Endometrium (tissue), 2 donors: ENCODE measurements at regions not wholly inside any gene's neighbourhood (a gene's known extent, or its start where the extent isn't known, plus 50 kb on each side); places are given as distances from the start of the nearest gene placed in this dataset.

Experiments used
- FAIRE-seq: peaks from 2 replicates; lab custom pipeline; 2012; peaks lifted over from hg19 to GRCh38; lab: Jason Lieb, UNC
- donor health status: control.
- donor health status: control.

DNA sequence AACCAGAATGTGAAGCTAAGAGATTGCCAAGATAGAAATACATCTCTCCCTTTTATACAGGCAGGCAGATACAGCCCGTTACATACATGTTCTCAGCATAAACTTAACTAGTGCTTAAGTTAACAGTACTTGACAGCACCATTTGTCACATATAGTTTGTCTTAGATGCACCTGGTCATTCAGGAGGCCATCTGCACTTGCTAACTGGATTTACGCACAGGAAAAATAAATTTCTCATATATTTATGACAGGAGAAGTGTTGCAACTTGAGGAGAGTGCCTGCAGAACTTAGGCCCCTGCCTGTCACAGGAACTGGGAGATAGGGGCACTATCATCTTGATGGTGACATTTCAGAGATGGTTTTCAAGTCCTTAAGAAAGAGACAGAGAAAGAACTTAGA lies 1462.1 kb upstream of the CDH9 start:
- FAIRE-seq, result no peak

DNA sequence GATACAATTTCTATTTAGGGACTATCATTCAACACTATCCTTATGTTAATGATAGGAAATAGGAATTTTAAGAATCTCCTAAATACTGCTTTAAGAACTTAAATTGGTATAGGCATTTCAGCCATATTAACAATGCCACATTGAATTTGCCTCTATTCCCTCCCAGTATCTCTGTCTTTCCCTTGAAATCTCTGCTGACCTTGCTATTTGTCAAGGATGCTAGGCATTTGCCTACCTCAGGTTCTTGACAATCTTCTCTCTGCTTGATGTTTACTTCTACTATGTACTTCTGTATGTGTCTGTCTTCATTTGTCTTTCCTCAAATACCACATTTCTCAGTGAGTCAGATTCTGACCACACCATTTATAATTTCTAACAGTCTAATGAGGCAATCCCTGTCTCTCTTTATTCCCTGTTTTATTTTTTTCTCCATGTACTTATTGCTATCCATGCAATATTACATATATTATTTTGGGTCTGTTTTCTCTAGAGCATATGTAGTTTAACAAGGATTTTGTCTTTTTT lies 1461.4 kb upstream of the CDH9 start:
- FAIRE-seq, result no peak

DNA sequence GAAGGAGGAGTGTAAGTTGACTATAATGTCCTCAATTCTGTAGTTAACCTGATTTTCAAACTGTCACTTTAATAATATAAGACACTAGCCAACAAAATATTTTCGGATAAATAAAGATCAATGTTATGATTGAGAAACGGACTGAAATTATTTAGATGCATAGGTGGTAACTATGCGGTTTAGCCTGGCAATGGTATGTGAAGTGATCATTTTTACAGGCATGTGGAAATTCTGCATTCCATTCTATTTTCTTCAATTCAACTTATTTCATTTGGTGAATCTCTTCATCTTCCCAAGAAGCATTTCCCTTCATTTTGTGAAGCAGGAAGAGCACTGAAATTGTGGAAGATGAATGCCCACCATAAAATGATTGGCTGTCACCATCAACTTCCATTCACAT lies 1457.5 kb upstream of the CDH9 start:
- no peak for FAIRE-seq

DNA sequence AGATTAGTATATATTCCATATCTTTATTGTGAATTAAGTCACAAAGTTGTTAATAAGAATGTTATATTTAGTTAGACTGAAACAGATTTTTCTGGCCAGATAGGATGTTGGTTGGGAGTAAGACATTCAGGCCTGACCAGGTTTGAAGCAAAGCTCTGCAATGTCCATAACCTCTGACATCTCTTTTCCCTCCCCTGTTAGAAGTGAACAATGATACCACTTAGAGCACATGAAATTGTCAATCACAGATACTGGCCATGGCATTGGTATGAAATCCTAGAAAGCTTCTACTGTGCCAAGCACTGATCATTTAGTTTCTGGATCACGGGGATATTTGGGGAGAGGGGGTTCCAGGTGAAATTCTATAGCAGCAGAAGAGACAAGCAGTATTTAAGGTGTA lies 1455.1 kb upstream of the CDH9 start:
- no peak for FAIRE-seq

DNA sequence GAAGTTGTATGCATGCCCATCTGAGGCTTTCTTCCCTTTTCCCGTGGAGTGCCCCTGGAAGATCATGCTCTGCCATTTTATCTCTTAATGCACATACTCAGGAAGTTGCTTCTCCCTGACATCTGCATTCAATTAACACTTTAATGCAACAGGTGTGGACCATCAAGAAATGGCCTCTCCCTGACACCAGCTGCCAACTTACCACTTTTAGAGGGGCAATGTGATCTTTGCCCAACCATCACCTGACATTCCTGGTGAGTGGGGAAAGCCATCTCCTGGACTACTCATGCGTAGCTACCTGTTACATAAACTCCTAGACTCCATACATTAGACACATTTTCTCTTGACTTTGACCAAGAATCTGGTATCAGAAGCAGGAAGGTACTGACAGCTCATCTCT lies 1450.4 kb upstream of the CDH9 start:
- no peak for FAIRE-seq

DNA sequence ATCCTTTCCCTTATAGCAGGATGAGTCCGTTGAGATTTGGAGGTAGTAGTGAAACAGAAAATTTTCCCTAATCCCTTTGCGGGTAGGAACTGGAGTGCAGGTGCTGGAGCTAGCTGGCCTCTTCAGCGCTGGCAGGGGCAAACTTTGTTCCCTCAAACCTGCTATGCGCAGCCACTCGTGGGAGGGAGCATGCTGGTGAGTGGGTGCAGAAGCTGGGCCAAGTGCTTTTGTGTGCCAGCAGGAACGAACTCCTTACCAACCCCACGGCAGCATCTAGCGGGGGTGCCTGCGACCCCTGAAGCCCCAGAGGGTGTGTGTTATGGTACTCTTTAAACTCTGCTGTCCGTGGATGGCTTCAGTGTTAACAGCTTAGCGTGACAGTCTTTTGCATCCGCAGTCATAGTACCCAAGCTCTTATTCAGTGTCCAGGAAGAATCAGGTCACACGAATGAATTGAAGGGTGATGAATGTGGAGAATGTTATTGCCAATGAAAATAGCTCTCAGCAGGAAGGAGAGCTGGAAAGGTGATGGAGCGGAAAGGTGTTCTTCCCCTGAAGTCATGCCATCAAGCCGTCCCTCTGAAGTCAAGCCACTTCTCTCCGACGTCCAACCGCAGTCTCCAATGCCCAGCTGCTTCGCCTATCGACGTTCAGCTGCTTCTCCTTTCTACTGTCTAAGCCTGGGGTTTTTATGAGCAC lies 1445.1 kb upstream of the CDH9 start:
- FAIRE-seq, result no peak

DNA sequence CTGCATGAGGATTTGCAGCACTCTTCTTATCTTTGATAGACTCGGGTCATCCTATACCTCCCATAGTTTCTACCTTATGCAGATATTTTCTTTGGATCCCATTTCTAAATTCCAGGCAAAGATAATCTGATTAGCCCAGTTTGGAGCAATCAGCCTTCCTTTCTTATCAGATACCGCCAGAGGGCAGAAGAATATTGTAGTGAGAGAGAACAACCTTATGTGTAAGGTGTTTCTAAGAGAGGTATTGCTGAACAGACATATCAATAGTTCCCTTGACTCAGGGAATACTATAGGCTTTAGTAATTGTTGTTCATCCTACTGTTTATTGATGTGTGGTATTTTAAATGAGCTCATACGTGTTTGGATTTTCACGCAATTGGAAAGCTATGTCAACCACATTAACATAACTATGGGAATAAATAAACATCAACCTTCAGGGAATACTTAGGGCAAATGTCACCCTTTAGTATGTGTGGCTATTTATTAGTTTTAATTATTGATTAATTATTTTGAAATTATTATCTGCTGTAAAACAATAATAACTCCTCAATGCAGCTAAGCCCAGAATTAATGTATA lies 1435.2 kb upstream of the CDH9 start:
- no peak for FAIRE-seq

DNA sequence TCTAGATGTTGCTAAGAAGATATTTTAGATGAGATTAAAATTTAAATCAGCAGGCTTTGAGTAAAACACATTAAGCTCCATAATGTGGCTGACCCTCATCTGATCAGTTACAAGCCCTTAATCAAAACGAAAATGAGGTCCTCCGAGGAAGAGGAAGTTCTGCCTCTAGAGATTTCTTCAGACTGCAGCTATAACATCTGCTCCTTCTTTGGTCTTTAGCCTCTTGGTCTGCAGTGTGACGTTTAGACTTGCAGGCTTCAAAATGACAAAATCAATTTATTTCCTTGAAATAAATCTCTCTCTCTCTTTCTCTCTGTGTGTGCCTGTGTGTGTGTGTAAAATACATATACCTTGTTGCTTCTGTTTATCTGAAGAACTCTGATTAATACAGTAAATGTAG lies 1429.8 kb upstream of the CDH9 start:
- no peak for FAIRE-seq

DNA sequence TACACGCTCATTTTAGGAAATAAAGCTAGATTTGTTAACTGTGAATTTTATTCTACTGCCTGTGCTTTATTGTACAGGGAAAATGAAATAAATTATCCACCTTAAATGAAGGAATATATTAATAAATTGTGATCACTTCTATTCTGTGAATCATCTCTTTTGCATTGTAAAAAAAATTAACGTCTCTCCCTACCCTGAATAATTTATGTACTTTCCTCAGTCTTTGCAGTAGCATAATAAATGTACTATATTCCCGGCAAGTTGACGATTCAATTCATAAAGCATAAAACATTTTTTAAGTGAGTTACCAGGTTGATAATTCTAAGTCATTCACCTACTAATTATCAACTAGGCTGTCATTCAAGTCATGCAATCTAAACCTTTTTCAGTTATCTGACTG lies 1425.3 kb upstream of the CDH9 start:
- FAIRE-seq, result no peak

DNA sequence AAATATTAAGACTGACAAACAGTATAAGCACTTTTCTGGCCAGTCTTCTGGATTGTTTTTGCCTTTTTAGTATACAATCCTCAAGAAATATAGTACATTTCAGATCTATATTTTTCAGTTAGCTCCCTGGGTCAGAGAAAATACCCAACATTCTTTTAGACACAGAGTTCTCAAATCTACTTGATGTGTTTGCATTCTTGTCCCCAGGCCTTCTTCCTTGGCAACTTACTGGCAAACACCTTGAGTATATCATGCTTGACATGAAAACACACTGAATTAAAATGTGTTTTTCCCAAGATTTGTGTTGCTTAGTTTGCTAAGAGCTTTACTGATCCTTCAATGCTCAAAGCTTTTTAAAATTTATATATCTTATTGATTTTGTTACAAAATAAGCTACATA lies 1413.1 kb upstream of the CDH9 start:
- no peak for FAIRE-seq

DNA sequence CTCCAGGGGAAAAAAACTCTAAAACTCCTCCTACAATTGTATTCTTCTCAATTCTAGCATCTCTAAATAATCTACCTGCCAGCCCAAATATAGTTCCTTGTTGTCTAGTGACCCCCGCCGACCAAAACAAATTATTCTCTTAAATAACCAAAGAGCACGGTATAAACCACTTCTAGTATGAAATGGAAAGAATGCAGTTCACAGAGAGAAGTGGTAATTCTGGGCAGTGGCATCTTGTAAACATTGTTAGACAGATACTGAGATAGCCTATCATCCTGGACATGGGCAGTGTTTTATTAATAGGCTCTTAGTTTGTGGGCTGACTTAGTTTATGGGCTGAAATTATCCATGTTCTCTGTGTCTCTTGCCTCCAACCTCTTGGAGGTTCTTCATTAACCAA lies 1412.6 kb upstream of the CDH9 start:
- FAIRE-seq, result no peak

DNA sequence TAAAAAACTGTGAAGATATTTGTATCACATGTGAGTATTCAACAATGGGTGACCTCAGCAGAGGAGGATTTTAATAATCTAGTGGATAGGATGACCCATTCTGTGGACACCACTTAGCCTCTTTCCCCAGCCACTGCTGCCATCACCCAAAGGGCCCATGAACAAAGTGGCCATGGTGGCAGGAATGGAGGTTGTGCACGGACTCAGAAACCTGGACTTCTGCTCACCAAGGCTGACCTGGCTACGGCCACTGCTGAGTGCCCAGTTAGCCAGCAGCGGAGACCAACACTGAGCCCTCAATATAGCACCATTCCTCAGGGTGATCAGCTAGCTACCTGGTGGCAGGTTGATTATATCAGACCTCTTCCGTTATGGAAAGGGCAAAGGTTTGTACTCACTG lies 1410.4 kb upstream of the CDH9 start:
- no peak for FAIRE-seq

DNA sequence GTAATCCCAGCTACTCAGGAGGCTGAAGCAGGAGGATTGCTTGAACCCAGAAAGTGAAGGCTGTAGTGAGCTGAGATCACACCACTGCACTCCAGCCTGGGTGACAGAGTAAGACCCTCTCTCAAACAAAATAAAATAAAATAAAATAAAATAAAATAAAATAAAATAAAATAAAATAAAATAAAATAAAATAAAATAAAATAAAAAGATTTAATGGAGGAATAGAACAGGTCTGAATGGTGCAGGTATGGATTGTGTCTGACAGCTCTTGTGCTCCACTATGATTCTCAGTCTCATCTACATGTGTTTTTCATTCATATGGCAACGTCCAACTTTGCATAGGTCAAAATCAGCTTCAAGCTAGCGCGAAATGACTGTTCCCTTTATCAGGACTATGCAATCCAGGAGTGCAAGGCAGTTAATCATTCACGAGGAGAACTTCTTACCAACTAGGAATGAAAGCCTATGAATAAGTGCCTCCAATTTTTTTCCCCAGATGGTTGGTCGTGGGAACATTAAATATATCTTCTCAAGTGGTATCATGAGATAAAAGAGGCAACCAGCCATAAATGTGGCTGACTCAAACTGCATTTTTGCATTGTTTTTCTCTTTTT lies 1392.3 kb upstream of the CDH9 start:
- FAIRE-seq, result no peak

DNA sequence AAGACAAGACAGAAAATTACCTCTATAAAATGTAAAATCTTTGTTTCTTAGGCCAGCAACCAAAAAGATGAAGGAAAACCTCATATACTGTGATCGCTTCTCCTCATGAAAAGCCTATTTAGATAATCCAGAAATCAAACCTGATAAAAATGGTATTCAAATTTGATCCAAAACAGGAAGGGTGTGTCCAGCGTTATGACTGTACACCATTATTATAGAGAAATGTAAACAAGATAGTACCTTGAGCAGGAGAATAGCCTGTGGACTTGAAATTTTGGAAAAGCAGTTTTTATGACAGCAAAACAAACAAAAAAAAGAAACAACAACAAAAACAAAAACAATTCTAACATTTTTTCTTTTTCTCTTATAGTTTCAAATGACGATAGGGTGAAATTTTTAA lies 1382.8 kb upstream of the CDH9 start:
- FAIRE-seq, result no peak

DNA sequence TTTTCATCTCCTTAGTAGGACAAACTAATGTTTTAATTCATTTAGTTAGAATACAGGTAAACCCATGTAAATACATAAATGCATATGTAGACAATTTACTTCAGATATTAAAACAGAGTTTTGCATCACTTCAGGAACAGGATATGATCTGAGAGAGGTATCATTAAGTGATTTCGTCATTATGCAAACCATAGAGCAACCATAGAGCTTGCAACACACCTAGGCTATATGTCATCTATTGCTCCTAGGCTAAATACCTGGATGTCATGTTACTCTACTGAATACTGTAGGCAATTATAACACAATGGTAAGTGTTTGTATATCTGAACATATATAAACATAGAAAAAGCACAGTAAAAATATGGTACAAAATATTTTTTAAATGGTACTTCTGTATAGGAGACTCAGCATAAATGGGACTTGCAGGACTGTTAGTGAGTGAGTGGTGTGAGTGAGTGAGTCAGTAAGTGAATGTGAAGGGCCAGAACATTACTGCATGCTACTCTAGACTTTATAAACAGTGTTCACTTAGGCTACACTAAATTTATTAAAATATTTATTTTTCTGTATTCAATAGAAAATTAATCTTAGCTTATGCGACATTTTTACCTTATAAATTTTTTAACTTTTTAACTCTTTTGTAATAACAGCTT lies 1377.5 kb upstream of the CDH9 start:
- no peak for FAIRE-seq

DNA sequence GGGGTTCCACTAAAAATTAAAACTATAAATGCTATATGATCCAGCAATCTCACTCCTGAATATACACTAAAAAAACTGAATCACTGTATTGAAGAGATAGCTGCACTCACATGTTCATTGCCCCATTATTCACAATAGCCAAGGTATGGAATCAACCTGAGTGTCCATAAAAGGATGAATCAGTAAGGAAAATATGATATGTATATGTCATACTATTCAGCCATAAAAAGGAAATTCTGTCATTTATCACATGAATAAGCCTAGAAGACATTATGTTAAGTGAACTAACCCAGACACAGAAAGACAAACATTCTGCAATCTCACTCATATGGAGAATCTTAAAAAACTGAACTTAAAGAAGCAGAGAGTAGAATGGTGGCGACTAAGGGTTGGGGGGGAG lies 1376.2 kb upstream of the CDH9 start:
- FAIRE-seq, result no peak

DNA sequence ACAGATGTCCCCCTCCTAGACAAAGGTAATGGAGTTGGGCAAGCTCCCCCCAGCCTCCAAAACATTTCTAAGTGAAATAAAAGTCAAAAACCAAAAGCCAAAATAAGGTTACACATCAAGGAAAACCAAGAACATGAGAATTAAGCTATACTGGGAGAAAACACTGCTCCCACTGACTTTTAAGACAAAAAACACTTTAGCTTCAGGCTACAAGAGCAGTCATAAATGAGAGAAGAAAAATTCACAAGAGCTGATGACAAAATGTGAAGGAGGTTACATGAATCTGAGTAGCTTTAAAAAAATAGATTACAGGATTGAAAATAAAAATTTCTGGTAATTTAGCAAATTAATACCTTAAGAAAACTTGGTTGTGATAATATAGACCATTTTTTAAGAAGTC lies 1370.3 kb upstream of the CDH9 start:
- no peak for FAIRE-seq

DNA sequence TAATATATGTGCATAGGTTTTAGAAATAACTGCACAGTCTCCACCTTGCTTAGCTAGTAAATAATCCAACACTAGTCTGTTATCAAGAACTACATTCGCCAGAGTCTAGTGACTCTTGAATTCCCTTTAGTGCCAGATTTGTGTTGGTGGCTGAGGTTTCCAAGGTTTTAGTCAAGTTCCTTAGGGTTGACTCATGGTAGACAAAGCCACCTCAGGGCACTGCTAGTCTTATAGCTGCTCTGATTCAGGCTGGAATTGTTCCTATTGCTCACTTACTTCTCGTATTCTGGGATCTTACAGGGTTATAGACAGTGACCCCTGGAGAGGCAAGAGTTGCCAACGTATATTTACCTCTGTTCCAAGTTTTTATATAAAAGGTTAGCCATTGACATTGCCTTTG lies 1369.8 kb upstream of the CDH9 start:
- FAIRE-seq, result no peak

DNA sequence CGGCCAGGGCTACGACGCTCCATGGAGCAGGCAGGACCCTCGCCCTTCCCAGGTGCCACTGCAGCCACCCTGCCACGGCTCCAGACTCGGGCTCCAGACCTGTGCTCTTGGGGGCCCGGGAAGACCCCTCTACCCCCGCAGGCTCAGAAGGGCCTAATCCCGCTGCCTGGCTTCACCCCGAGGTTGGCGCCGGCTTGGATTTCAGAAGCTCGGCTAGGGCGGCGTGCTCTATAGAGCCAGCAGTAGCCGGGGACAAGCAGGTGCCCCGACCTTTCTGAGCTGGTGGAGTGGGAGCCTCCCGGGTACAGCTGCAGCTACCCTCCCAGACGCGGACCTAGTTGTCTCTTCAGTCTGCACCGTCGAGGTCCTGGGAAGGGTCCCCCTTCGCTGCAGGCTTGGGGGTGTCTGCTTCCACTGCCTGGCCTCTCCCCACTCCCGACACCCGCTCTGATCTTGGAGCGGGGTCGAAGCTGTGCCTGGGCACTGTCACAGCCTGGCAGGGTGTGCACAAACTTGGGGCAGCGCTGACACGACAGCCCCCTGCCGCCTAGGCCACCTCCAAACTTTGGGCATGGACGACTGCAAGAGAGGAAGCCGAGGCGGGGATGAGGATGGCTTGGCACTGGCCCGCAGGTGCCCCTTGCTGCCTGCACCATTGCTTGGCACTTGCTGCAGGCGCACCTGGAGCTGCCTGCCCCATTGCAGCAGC lies 1366.1 kb upstream of the CDH9 start:
- no peak for FAIRE-seq

DNA sequence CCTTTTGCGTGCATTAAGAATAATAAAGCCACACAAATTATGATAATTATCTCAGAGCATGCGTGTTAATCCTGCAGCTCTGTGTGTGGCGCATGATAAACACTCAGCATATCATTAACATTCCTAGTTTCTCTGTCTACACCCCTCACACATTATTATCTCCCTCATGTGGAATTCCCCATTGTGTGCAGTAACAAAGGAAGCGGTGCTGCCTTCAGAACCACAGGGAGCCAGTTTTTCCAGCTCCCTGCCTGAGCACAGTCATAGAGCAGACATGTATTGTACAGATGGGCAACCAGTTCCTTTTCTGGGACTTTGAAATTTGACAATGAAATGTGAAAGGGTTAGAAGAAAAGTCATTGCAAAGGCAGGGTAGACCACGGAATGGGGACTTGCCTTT lies 1365.5 kb upstream of the CDH9 start:
- no peak for FAIRE-seq

DNA sequence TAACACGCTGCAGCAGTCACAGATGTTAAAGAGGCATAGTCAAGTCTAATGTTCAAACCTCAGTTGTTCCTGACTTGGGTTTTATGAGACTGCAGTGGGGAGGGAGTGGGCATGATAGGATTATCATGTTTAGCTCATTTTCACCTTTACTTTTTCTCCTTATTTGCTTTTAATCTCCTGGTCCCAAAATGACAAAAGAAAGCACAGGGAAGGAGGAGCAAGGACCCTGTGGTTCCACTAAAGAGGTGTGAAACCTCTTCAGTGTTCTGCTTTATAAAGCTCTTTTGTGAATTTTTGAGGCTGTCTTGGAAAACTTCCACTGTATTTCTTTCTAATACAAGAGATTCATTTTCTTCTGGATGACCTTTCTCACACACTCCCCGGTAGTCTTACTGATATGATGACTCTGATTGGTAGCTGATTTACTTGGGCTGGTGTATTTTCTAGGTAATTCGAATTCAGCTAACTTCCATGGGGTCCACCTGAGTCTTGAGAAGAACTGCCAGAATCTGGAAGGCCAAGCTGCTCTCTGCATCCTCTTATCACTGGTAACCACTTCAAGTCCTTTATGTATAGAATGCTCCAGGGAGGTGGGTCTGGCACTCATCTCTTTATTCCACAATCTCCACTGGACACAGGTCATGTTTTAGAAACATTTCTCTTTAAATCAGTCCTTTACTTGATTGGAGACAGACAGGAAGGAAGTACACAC lies 1364.4 kb upstream of the CDH9 start:
- no peak for FAIRE-seq

DNA sequence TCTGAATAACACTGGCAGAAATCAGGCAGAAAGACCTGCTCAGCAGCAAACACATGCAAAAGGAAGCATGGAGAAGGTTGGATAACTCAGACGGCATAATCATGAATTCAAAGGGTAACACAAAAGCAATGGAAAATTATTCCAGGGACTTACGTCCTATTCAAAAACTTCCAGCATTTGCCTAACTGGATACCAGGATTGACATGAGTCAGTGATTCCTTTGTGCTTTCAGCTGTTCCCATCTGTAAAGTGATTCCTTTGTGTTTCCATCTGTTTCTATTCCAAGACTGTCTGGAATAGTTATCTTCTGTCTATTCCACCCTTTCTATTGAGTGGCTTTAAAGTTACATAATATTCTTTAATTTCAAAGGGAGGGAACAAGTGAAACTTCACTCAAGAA lies 1361.7 kb upstream of the CDH9 start:
- FAIRE-seq, result no peak
